ENCODE measurements at regions not wholly inside any gene's neighbourhood (a gene's known extent, or its start where the extent isn't known, plus 50 kb on each side); places are given as distances from the start of the nearest gene placed in this dataset.

GRCh38 chr4:183011213-183011907 is 87.7 kb upstream of the WWC2 start:
- TF ChIP-seq, protein P1, sequence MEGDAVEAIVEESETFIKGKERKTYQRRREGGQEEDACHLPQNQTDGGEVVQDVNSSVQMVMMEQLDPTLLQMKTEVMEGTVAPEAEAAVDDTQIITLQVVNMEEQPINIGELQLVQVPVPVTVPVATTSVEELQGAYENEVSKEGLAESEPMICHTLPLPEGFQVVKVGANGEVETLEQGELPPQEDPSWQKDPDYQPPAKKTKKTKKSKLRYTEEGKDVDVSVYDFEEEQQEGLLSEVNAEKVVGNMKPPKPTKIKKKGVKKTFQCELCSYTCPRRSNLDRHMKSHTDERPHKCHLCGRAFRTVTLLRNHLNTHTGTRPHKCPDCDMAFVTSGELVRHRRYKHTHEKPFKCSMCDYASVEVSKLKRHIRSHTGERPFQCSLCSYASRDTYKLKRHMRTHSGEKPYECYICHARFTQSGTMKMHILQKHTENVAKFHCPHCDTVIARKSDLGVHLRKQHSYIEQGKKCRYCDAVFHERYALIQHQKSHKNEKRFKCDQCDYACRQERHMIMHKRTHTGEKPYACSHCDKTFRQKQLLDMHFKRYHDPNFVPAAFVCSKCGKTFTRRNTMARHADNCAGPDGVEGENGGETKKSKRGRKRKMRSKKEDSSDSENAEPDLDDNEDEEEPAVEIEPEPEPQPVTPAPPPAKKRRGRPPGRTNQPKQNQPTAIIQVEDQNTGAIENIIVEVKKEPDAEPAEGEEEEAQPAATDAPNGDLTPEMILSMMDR (IDR thresholded peaks at IDR 0.05), result no peak
- no peak for TF ChIP-seq POLR2AphosphoS5 (IDR thresholded peaks at IDR 0.05; ENCODE audit: low read depth, low read length)
